Ascending aorta (tissue), 2 donors: ENCODE measurements at regions not wholly inside any gene's neighbourhood (a gene's known extent, or its start where the extent isn't known, plus 50 kb on each side); places are given as distances from the start of the nearest gene placed in this dataset.

Experiments used
- DNase-seq, 2 donors: peaks; one replicate each; pipeline ENCODE4 v3.0.0-alpha.2; 2019; ENCODE audit warnings: low spot score in 2 of 2
- H3K27ac ChIP-seq, 2 donors: fragments of 200-600 bp; sonication (generic); one replicate each; pipeline ENCODE4 v1.5.1; 2016 to 2017; ENCODE audit warnings: mild to moderate bottlenecking in 1 of 2
- H3K27me3 ChIP-seq: fragments of 200-600 bp; sonication (generic); one replicate; pipeline ENCODE4 v1.5.1; 2017
- H3K36me3 ChIP-seq, 2 donors: fragments of 200-600 bp; sonication (generic); one replicate each; pipeline ENCODE4 v1.5.1; 2016
- H3K4me1 ChIP-seq, 2 donors: fragments of 200-600 bp; sonication (generic); one replicate each; pipeline ENCODE4 v1.5.1; 2016 to 2017; ENCODE audit warnings: mild to moderate bottlenecking in 1 of 2
- H3K4me3 ChIP-seq, 2 donors: fragments of 200-600 bp; sonication (generic); one replicate each; pipeline ENCODE4 v1.5.1; 2016 to 2017; ENCODE audit warnings: mild to moderate bottlenecking in 1 of 2
- H3K9me3 ChIP-seq, 2 donors: fragments of 200-600 bp; sonication (generic); one replicate each; pipeline ENCODE4 v1.5.1; 2016
- CTCF ChIP-seq, 3 experiments: fragments of 200-600 bp in 2 of 3; fragments of 450-650 bp in 1 of 3; sonication (generic) in 2 of 3; IDR thresholded peaks; one replicate each; pipeline ENCODE4 v1.5.1; 2016 to 2019; ENCODE audit warnings: antibody characterized with exemption in 3 of 3, mild to moderate bottlenecking in 1 of 3, moderate library complexity in 1 of 3
- intact Hi-C: fragments of 100-400 bp; cut with DNase I; formaldehyde crosslinking; loops from one replicate; pipeline ENCODE4 v1.15.1; 2023

DNA sequence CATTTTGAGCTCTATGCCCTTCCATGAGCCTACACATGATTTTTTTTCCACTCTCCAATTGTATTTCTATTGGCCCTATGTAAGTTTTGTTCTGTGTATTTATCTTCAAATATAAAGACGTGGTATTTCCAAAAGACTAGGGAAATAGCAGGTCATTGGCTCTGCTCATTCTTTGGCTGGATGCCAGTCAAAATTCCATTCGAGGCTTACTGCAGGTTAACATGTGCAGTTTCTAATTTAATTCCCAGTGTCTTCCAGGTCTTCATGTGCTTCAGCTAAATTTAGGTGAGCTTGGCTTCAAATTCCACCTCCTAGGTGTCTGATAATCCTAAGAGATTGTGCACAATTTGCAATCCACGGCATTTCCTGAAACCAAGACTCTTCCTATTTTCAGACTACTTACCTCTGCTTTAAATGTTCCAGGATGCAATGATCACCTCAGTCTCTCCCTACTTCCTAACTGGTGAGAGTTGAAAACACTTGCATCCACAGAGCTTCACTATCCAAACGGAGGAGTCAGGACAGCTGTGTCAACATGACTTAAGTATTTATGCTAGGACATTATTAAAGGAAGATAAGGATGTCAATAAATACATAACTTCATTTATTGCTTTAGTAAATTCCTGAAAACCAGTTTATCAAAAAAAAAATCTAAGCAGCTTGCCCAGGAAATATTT, 236.1 kb downstream of the COL12A1 start:
- no peak for DNase-seq
- H3K27me3 ChIP-seq = no peaks in the 10 kb centered on the region
- H3K9me3 ChIP-seq = peaks cover 0 to 2% of the 10 kb centered on the region in 2 donors
- TF ChIP-seq CTCF (IDR thresholded peaks at IDR 0.05) = no peak
- no peak overlapping the region for H3K27ac ChIP-seq
- intact Hi-C loops = no loop called here
- no peak overlapping the region for H3K4me3 ChIP-seq
- H3K36me3 ChIP-seq = no peaks in the 10 kb centered on the region
- H3K4me1 ChIP-seq = no peaks in the 10 kb centered on the region

DNA sequence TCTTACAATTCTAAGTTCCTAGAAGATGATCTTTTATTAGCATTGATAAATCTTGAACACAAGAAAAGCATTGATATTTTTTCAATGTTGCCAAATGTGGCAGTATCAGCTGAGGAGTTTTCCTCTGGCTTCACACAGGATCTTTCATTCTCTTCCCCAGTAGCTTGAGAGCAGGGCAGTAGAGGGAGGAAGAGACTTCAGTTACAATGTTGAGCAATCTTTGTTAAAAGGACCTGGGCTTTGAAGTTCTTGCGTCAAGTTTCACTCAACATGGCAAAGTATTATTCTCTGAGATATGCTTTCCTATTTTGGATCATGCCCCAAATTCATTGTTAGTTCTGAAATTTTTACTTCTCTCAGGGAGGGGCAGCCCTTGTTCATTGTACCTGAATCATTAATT, 238.0 kb downstream of the COL12A1 start:
- Histone ChIP-seq H3K27me3 (no peaks in the 10 kb centered on the region), H3K9me3 (peaks cover 0 to 8% of the 10 kb centered on the region in 2 donors), H3K4me3 (no peak overlapping the region), H3K36me3 (no peaks in the 10 kb centered on the region), H3K4me1 (no peaks in the 10 kb centered on the region), H3K27ac (no peak overlapping the region)
- DNase-seq = no peak
- intact Hi-C loops = no loop called here
- TF ChIP-seq CTCF (IDR thresholded peaks at IDR 0.05) = no peak

DNA sequence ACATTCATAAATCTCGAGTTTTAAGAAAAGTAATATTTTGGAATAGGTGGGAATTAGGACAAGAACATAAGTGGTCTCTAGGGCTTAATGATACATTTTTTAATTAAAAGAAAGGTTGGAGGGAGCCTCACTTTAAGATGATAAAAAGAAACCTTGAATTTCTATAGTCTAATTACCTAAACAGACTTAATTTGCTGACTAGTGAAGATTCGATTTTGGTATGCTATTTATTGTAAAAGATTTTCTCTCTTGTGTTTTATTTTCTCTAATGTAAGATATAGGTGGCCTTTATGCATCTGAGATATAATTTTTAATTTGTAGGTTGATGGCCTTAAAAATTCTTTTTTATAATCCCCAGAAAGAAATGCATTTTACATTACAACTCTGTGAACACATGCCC, 239.1 kb downstream of the COL12A1 start:
- no peak for DNase-seq
- no peak overlapping the region for H3K4me3 ChIP-seq
- no peak for TF ChIP-seq CTCF (IDR thresholded peaks at IDR 0.05)

GRCh38 chr6:74964871-74965441, 240.9 kb downstream of the COL12A1 start:
- peaks cover 0 to 8% of the 10 kb centered on the region in 2 donors for H3K9me3 ChIP-seq
- no peaks in the 10 kb centered on the region for H3K36me3 ChIP-seq
- no peaks in the 10 kb centered on the region for H3K4me1 ChIP-seq
- no peak overlapping the region for H3K27ac ChIP-seq
- intact Hi-C loops = no loop called here
- H3K4me3 ChIP-seq = no peak overlapping the region
- no peak for TF ChIP-seq CTCF (IDR thresholded peaks at IDR 0.05)
- no peaks in the 10 kb centered on the region for H3K27me3 ChIP-seq
- no peak for DNase-seq

More for the DNA sequence above, 239.1 kb downstream of the COL12A1 start:
- intact Hi-C loops = no loop called here
- Histone ChIP-seq H3K36me3 (no peaks in the 10 kb centered on the region), H3K27ac (no peak overlapping the region), H3K4me1 (no peaks in the 10 kb centered on the region), H3K9me3 (peaks cover 0 to 8% of the 10 kb centered on the region in 2 donors), H3K27me3 (no peaks in the 10 kb centered on the region)

GRCh38 chr6:74956559-74957428, 249.1 kb downstream of the COL12A1 start:
- no peak for DNase-seq
- no peak for TF ChIP-seq CTCF (IDR thresholded peaks at IDR 0.05)
- intact Hi-C loops = no loop called here

More at GRCh38 chr6:74956559-74957428, 249.1 kb downstream of the COL12A1 start:
- Histone ChIP-seq H3K4me1 (no peaks in the 10 kb centered on the region), H3K4me3 (no peak overlapping the region), H3K36me3 (no peaks in the 10 kb centered on the region), H3K27ac (no peak overlapping the region), H3K27me3 (no peaks in the 10 kb centered on the region), H3K9me3 (peaks cover 0 to 12% of the 10 kb centered on the region in 2 donors)
